Ascending aorta (tissue), 2 donors: ENCODE measurements at regions not wholly inside any gene's neighbourhood (a gene's known extent, or its start where the extent isn't known, plus 50 kb on each side); places are given as distances from the start of the nearest gene placed in this dataset.

Source experiments
- DNase-seq, 2 donors: peaks; one replicate each; pipeline ENCODE4 v3.0.0-alpha.2; 2019; ENCODE audit warnings: low spot score in 2 of 2
- H3K27ac ChIP-seq, 2 donors: fragments of 200-600 bp; sonication (generic); one replicate each; pipeline ENCODE4 v1.5.1; 2016 to 2017; ENCODE audit warnings: mild to moderate bottlenecking in 1 of 2
- H3K27me3 ChIP-seq: fragments of 200-600 bp; sonication (generic); one replicate; pipeline ENCODE4 v1.5.1; 2017
- H3K36me3 ChIP-seq, 2 donors: fragments of 200-600 bp; sonication (generic); one replicate each; pipeline ENCODE4 v1.5.1; 2016
- H3K4me1 ChIP-seq, 2 donors: fragments of 200-600 bp; sonication (generic); one replicate each; pipeline ENCODE4 v1.5.1; 2016 to 2017; ENCODE audit warnings: mild to moderate bottlenecking in 1 of 2
- H3K4me3 ChIP-seq, 2 donors: fragments of 200-600 bp; sonication (generic); one replicate each; pipeline ENCODE4 v1.5.1; 2016 to 2017; ENCODE audit warnings: mild to moderate bottlenecking in 1 of 2
- H3K9me3 ChIP-seq, 2 donors: fragments of 200-600 bp; sonication (generic); one replicate each; pipeline ENCODE4 v1.5.1; 2016
- CTCF ChIP-seq, 3 experiments: fragments of 200-600 bp in 2 of 3; fragments of 450-650 bp in 1 of 3; sonication (generic) in 2 of 3; IDR thresholded peaks; one replicate each; pipeline ENCODE4 v1.5.1; 2016 to 2019; ENCODE audit warnings: antibody characterized with exemption in 3 of 3, mild to moderate bottlenecking in 1 of 3, moderate library complexity in 1 of 3
- intact Hi-C: fragments of 100-400 bp; cut with DNase I; formaldehyde crosslinking; loops from one replicate; pipeline ENCODE4 v1.15.1; 2023

- H3K36me3 ChIP-seq = no peaks in the 10 kb centered on the region
- H3K4me3 ChIP-seq = no peak overlapping the region
- H3K27ac ChIP-seq = no peak overlapping the region
- peaks cover 0 to 11% of the 10 kb centered on the region in 2 donors for H3K4me1 ChIP-seq
- no peak for DNase-seq
- TF ChIP-seq CTCF (IDR thresholded peaks at IDR 0.05) = no peak
- no peaks in the 10 kb centered on the region for H3K9me3 ChIP-seq
- intact Hi-C loops = no loop called here
- H3K27me3 ChIP-seq = no peaks in the 10 kb centered on the region
These were observed 1360.1 kb upstream of the GJE1 start for GRCh38 chr6:140772576-140772975.

GRCh38 chr6:140768133-140768532, 1364.6 kb upstream of the GJE1 start:
- intact Hi-C loops = no loop called here
- Histone ChIP-seq H3K36me3 (no peaks in the 10 kb centered on the region), H3K4me1 (no peaks in the 10 kb centered on the region), H3K4me3 (no peak overlapping the region), H3K9me3 (no peaks in the 10 kb centered on the region), H3K27me3 (no peaks in the 10 kb centered on the region), H3K27ac (no peak overlapping the region)
- TF ChIP-seq CTCF (IDR thresholded peaks at IDR 0.05) = no peak
- no peak for DNase-seq

GRCh38 chr6:140766999-140767398, 1365.7 kb upstream of the GJE1 start:
- Histone ChIP-seq H3K4me3 (no peak overlapping the region), H3K4me1 (no peaks in the 10 kb centered on the region), H3K9me3 (no peaks in the 10 kb centered on the region), H3K36me3 (no peaks in the 10 kb centered on the region), H3K27ac (no peak overlapping the region), H3K27me3 (no peaks in the 10 kb centered on the region)
- intact Hi-C loops = no loop called here
- no peak for DNase-seq
- TF ChIP-seq CTCF (IDR thresholded peaks at IDR 0.05) = no peak

- intact Hi-C loops = no loop called here
These were observed 1374.4 kb upstream of the GJE1 start for GRCh38 chr6:140758169-140758877.

GRCh38 chr6:140752234-140752633, 1377.8 kb upstream of the CITED2 start:
- no peaks in the 10 kb centered on the region for H3K27me3 ChIP-seq
- no peak overlapping the region for H3K27ac ChIP-seq
- no peak overlapping the region for H3K4me3 ChIP-seq
- no peaks in the 10 kb centered on the region for H3K4me1 ChIP-seq
- H3K9me3 ChIP-seq = peaks cover 0 to 8% of the 10 kb centered on the region in 2 donors
- no peaks in the 10 kb centered on the region for H3K36me3 ChIP-seq
- no peak for DNase-seq
- intact Hi-C loops = no loop called here
- no peak for TF ChIP-seq CTCF (IDR thresholded peaks at IDR 0.05)

More at GRCh38 chr6:140758169-140758877, 1374.4 kb upstream of the GJE1 start:
- H3K27ac ChIP-seq = no peak overlapping the region
- no peak for DNase-seq
- no peaks in the 10 kb centered on the region for H3K36me3 ChIP-seq
- H3K9me3 ChIP-seq = peaks cover 0 to 8% of the 10 kb centered on the region in 2 donors
- H3K27me3 ChIP-seq = no peaks in the 10 kb centered on the region
- no peak for TF ChIP-seq CTCF (IDR thresholded peaks at IDR 0.05)
- no peaks in the 10 kb centered on the region for H3K4me1 ChIP-seq
- H3K4me3 ChIP-seq = no peak overlapping the region
